ENCODE measurements at regions not wholly inside any gene's neighbourhood (a gene's known extent, or its start where the extent isn't known, plus 50 kb on each side); places are given as distances from the start of the nearest gene placed in this dataset.
A peak's percentile ranks its signal among the peaks of the same experiment; 100 is the strongest.

- DNase-seq (no peak), ATAC-seq (no peak)
- Mint-ChIP-seq H3K27me3 (peaks cover 7% of the 10 kb centered on the region), H3K4me3 (no peak overlapping the region), H3K27ac (no peak overlapping the region), H3K4me1 (no peaks in the 10 kb centered on the region), H3K9me3 (no peaks in the 10 kb centered on the region)
These were observed 177.6 kb upstream of the TMTC4 start for GRCh38 chr13:100852146-100852545.

- no peak for DNase-seq
- no peaks in the 10 kb centered on the region for H3K27me3 Mint-ChIP-seq
- no peak overlapping the region for H3K27ac Mint-ChIP-seq
- H3K4me3 Mint-ChIP-seq, result no peak overlapping the region
- ATAC-seq, result no peak
- no peaks in the 10 kb centered on the region for H3K4me1 Mint-ChIP-seq
- no peaks in the 10 kb centered on the region for H3K9me3 Mint-ChIP-seq
These were observed 173.7 kb upstream of the TMTC4 start for GRCh38 chr13:100848304-100848703.

GRCh38 chr13:100845128-100845757, 170.6 kb upstream of the TMTC4 start:
- DNase-seq, result no peak
- Mint-ChIP-seq H3K9me3 (no peaks in the 10 kb centered on the region), H3K27me3 (no peaks in the 10 kb centered on the region), H3K4me3 (no peak overlapping the region), H3K4me1 (no peaks in the 10 kb centered on the region), H3K27ac (no peak overlapping the region)
- no peak for ATAC-seq

DNA sequence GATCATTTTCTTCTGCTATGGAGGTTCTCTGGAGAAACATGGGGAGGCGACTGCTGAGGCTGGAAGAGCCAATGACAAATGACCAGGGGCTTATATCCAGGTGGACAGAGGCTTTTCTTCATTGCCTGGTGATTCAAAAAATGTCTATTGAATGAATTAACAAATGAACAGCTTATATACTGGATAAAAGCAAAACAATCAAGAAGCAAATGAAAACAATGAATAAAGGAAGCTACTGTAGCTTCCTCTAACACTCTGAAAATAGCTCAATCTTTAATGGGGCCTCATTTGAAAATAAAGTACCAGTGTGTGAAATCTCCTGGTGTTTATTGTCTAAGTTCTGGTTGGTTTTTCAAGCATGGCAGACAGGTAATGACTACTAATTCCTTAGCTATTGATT, 167.5 kb upstream of the TMTC4 start:
- DNase-seq, result no peak
- Mint-ChIP-seq H3K9me3 (no peaks in the 10 kb centered on the region), H3K27ac (no peak overlapping the region), H3K27me3 (peaks cover 12% of the 10 kb centered on the region), H3K4me1 (no peaks in the 10 kb centered on the region), H3K4me3 (no peak overlapping the region)
- ATAC-seq, result no peak

- DNase-seq (no peak), ATAC-seq (no peak)
- Mint-ChIP-seq H3K4me1 (no peaks in the 10 kb centered on the region), H3K9me3 (no peaks in the 10 kb centered on the region), H3K27me3 (peaks cover 13% of the 10 kb centered on the region), H3K4me3 (no peak overlapping the region), H3K27ac (no peak overlapping the region)
These were observed 163.8 kb upstream of the TMTC4 start for GRCh38 chr13:100838387-100838786.

DNA sequence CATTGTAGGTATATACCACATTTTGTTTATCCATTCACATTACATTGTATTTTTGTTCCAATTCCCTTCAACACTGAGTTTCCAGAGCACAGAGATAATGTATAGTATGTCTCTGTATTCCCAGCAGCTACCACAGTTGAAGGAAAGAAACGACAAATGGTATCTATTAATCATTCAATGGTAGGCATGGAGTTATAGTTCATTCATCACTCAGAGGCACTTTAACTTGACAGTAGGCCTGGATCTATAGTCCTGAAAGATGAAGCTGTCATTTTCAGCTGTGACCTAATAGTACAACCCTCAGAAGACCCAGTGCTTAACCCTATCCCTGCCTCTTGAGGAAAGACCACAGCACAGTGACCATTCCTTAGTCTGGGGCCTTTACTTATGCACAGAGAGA, 163.0 kb upstream of the TMTC4 start:
- Mint-ChIP-seq H3K4me1 (no peaks in the 10 kb centered on the region), H3K27me3 (peaks cover 13% of the 10 kb centered on the region), H3K27ac (no peak overlapping the region), H3K9me3 (no peaks in the 10 kb centered on the region), H3K4me3 (no peak overlapping the region)
- no peak for ATAC-seq
- DNase-seq, result no peak

DNA sequence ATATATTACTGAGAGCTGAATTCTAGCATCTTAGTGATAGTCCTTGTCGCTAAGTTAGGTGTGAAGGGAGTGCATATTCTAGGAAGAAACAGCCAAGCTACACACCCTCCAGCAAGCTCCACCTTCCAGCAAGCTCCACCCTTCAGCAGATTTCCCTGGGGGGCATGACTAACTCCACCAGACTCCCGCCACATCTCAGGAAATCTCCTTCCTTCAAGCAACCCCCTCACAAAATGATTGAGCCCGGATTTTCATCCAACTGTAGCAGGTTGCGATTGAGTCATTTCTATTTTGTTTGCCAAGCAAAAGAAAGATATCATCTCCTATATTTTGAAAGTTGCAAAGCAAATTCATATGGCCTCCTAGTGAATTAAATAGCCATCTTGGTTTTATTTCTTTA, 162.1 kb upstream of the TMTC4 start:
- ATAC-seq (no peak), DNase-seq (no peak)
- Mint-ChIP-seq H3K27me3 (peaks cover 19% of the 10 kb centered on the region), H3K4me1 (no peaks in the 10 kb centered on the region), H3K4me3 (no peak overlapping the region), H3K9me3 (peaks cover 0 to 7% of the 10 kb centered on the region in 2 donors), H3K27ac (no peak overlapping the region)

GRCh38 chr13:100835695-100836094, 161.1 kb upstream of the TMTC4 start:
- peaks cover 0 to 10% of the 10 kb centered on the region in 2 donors for H3K9me3 Mint-ChIP-seq
- H3K4me3 Mint-ChIP-seq, result no peak overlapping the region
- H3K4me1 Mint-ChIP-seq, result no peaks in the 10 kb centered on the region
- ATAC-seq, result no peak
- no peak for DNase-seq
- H3K27me3 Mint-ChIP-seq, result peaks cover 24% of the 10 kb centered on the region
- H3K27ac Mint-ChIP-seq, result no peak overlapping the region

GRCh38 chr13:100833427-100833826, 158.8 kb upstream of the TMTC4 start:
- Mint-ChIP-seq H3K4me3 (no peak overlapping the region), H3K27me3 (peaks cover 23% of the 10 kb centered on the region), H3K4me1 (no peaks in the 10 kb centered on the region), H3K9me3 (peaks cover 0 to 10% of the 10 kb centered on the region in 2 donors), H3K27ac (no peak overlapping the region)
- DNase-seq, result no peak
- no peak for ATAC-seq

DNA sequence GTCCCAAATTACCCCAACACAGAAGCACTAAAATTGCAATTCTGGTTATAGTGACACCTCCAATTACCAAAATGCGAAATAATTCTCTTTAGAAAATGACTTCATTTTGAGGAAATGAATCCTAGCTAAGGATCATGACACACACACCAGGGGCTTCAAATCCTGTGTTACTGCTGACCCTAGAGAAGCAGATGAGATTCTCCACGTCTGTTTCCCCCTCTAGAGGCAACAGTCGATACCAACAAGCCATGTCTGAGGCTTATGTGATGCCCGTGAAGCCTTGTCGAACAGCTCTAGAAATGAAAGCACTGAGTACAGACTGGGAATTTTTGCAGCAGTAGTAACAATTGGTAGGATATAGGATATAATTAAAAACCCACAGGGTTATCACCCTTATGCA, 153.6 kb upstream of the TMTC4 start:
- Mint-ChIP-seq H3K27me3 (peaks cover 18% of the 10 kb centered on the region), H3K9me3 (peaks cover 0 to 10% of the 10 kb centered on the region in 2 donors), H3K4me3 (no peak overlapping the region), H3K4me1 (no peaks in the 10 kb centered on the region), H3K27ac (no peak overlapping the region)
- DNase-seq, result no peak
- no peak for ATAC-seq

DNA sequence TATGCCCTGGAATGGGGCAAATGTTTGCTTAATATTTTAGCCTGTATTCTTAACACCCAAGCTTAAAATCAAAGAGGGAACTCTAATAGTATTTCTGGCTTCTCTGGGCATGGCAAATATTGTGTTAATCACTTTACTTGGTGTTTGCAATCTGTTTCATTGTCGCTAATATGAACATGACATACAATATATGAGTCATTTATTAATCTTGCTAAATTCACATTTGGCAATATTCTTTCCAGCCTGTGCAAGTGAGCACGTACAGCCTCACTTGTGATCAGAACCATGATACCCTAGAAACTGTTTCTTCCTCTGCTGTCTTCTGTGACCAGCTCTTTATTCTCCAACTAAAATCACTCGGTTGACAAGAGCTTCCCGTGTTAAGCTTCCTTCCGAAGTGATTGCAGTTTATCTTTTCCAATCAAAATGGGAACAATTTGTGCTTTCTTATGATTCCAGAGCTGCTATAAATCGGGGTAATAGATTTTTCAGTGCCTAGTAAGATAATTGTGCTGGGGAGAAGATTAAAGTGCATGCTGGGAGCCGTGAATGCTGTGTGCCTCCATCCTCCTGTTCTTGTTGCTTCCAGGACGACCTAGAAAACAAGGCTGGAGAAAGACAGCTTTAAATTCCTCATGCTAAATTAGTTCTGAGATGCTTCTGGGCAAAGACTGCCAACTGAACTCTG, 153.0 kb upstream of the TMTC4 start:
- Mint-ChIP-seq H3K9me3 (peaks cover 0 to 10% of the 10 kb centered on the region in 2 donors), H3K4me3 (no peak overlapping the region), H3K4me1 (no peaks in the 10 kb centered on the region), H3K27ac (no peak overlapping the region), H3K27me3 (peaks cover 18% of the 10 kb centered on the region)
- no peak for DNase-seq
- no peak for ATAC-seq

GRCh38 chr13:100826441-100826840, 151.8 kb upstream of the TMTC4 start:
- peak; percentile 31 for ATAC-seq
- peaks cover 9% of the 10 kb centered on the region for H3K27me3 Mint-ChIP-seq
- no peak overlapping the region for H3K4me3 Mint-ChIP-seq

DNA sequence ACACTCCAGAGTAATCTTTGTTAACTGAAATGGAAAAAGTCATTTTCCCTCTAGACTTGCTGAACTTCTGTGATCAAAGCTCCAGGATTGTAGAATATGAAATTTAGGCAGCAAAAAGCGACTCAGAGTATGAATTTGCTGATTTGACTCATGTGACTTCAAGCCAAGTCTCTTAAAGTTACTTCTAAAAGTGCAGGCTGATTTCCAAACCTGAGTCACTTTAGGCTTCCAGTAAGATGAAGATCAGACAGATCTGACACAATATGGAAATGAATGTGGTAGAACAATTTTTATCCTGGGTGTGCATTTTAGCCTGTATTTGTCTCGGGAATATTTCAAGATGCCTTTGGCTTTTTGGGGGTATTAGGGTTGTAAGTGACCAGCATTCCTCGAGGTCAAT, 151.0 kb upstream of the TMTC4 start:
- no peak for DNase-seq
- H3K27ac Mint-ChIP-seq, result no peak overlapping the region
- ATAC-seq, result no peak
- no peaks in the 10 kb centered on the region for H3K4me1 Mint-ChIP-seq
- peaks cover 8% of the 10 kb centered on the region for H3K27me3 Mint-ChIP-seq
- no peaks in the 10 kb centered on the region for H3K9me3 Mint-ChIP-seq
- H3K4me3 Mint-ChIP-seq, result no peak overlapping the region

More at GRCh38 chr13:100826441-100826840, 151.8 kb upstream of the TMTC4 start:
- Mint-ChIP-seq H3K9me3 (no peaks in the 10 kb centered on the region), H3K27ac (peak overlapping the region in 1 of 2 donors; percentile 33), H3K4me1 (no peaks in the 10 kb centered on the region)
- no peak for DNase-seq

DNA sequence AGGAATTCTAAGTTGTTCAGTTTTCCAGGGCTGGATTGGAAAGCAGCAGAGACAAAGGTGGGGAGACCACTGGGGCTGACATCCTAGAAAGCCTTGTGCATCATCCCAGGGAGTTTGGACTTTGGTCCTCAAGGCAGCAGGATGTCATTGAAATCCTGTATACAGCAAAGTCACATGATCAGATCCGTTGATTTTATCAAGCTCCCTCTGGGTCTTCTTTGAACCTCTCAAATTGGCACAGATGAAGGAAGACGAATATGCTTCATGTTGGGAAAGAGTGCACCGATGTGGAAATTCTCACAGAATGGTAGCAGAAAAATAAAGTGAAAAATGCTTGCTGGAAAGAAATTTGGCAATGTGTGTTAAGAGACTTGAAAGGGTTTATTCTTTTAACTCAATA, 149.8 kb upstream of the TMTC4 start:
- ATAC-seq (no peak), DNase-seq (no peak)
- no peaks in the 10 kb centered on the region for H3K4me1 Mint-ChIP-seq
- H3K27me3 Mint-ChIP-seq, result peaks cover 12% of the 10 kb centered on the region
- H3K4me3 Mint-ChIP-seq, result no peak overlapping the region
- H3K9me3 Mint-ChIP-seq, result no peaks in the 10 kb centered on the region
- H3K27ac Mint-ChIP-seq, result no peak overlapping the region

DNA sequence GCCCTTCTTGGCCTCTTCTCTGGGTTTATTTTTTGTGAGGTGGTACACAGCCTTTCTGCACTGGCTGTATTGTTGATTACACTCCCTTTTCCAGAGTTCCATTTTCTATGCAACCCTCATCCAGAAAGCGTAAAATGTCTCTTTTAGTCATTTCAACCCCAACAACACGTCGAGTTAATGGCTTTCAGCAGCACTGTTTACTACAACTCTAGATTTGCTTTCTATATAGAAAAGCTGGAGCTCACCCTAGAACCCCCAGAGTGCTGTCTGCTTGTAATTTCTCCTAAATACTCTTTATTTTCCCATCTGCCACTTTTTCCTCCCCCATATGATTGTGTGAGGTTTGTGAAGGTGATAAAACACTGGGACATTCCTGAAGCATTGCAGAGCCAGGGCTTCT, 148.9 kb upstream of the TMTC4 start:
- Mint-ChIP-seq H3K27ac (no peak overlapping the region), H3K4me1 (no peaks in the 10 kb centered on the region), H3K9me3 (no peaks in the 10 kb centered on the region), H3K27me3 (peaks cover 21% of the 10 kb centered on the region), H3K4me3 (no peak overlapping the region)
- DNase-seq (no peak), ATAC-seq (no peak)

DNA sequence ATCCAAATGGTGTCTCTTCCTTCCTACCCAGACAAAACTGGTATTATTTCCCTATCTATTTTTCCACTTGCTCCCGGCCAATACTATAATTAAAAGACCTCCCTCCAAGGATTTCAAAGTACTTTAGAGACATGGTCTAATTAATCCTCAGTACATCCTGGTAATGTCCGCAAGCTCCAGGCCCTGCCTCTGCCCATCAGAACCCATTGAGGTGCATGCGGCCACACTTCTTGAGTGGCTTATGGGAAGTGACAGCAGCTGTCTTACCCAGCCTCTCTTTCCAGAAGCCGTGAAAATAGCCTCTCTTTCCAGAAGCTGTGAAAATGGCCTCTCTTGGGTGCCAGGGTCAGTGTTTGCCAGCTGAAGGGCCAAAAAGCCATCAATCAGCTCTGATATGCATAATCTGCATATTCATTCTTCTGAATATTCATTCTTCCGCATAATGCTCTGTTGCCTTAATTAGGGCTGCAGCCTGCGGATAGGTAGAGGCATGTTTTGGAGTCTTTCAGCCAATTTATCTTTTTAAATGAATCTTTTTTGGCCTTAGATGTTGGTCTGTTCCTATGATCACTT, 148.4 kb upstream of the TMTC4 start:
- H3K27ac Mint-ChIP-seq, result no peak overlapping the region
- DNase-seq (no peak), ATAC-seq (no peak)
- no peak overlapping the region for H3K4me3 Mint-ChIP-seq
- peaks cover 26% of the 10 kb centered on the region for H3K27me3 Mint-ChIP-seq
- no peaks in the 10 kb centered on the region for H3K4me1 Mint-ChIP-seq
- no peaks in the 10 kb centered on the region for H3K9me3 Mint-ChIP-seq

Data from stimulated activated naive CD8-positive, alpha-beta T cell treated with anti-CD3 and anti-CD28 coated beads, Interleukin-15, amount 100 ng/mL, for 72 hours (primary cell).